ENCODE measurements at regions not wholly inside any gene's neighbourhood (a gene's known extent, or its start where the extent isn't known, plus 50 kb on each side); places are given as distances from the start of the nearest gene placed in this dataset.

DNA sequence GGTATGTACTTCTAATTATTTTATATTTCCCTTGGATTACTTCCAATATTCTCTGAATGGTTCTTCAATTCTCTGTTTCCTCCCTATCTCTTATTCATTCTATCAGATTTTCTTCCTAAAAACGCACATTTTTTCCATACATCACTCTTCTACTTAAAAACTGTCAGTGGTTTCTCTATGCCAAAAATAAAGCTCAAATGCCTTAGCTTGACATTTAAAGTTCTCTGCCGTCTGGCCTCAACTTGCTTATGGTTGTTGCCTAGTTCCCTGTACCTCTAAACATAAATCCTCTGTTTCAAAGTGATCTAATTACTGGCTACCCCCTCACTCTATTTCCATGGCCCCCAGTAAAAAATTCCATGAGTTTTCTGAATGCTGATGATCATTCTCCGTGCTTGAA lies 671.0 kb upstream of the ADGRL2 start:
- DNase-seq (ENCODE audit: low read depth, low spot score) (no peak), ATAC-seq (no peak)
- no peaks in the 10 kb centered on the region for H3K4me1 ChIP-seq (ENCODE audit: control insufficient read depth, insufficient read depth, low read length)
- POLR2A ChIA-PET: no interaction called here
- no peak overlapping the region for H3K4me3 ChIP-seq (ENCODE audit: low read depth in 2 of 2, low read length in 2 of 2)
- no peak for TF ChIP-seq SIN3A (IDR thresholded peaks at IDR 0.05; ENCODE audit: borderline replicate concordance, insufficient read depth, low read depth, low read length)
- no peak for TF ChIP-seq TCF7L2 (IDR thresholded peaks at IDR 0.05; ENCODE audit: low read depth, low read length)
- TF ChIP-seq POLR2AphosphoS5 (IDR thresholded peaks at IDR 0.05; ENCODE audit: low read depth, low read length): no peak
- CTCF ChIA-PET: no interaction called here
- no peaks in the 10 kb centered on the region for H3K27me3 ChIP-seq (ENCODE audit: control insufficient read depth, insufficient read depth, low read length)
- intact Hi-C loops (cut with micrococcal nuclease; ENCODE audit: unreplicated experiment): no loop called here
- H3K9me3 ChIP-seq (ENCODE audit: control insufficient read depth, insufficient read depth, low read depth, low read length): no peaks in the 10 kb centered on the region
- H3K27ac ChIP-seq (ENCODE audit: low read length): no peak overlapping the region
- BruUV-seq (replicated peaks): no TSS peak
- in situ Hi-C loops (cut with HindIII; ENCODE audit: low pct_unique_long_range_greater_than_20kb, low sequenced_read_pairs): no loop called here
- no peaks in the 10 kb centered on the region for H3K36me3 ChIP-seq (ENCODE audit: control insufficient read depth, insufficient read depth, low read length)

DNA sequence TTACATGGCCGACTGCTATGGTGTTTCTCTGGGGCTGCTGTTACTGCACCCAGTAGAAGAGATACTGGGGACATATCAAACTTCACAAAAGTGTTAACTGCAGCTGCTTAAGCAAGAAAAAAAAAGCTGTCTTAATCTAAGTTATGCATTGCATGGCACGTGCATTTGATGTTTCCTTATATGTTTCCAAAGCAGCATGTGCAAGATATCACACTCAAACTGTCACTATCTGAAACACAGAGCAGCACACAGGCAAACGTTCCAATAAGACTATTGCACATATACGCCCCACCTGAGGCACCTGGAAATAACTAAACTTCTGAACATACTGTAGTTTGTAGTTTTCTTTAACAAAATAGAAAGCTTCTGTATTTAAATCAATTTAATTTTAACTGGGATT lies 671.4 kb upstream of the ADGRL2 start:
- no peaks in the 10 kb centered on the region for H3K27me3 ChIP-seq (ENCODE audit: control insufficient read depth, insufficient read depth, low read length)
- no peaks in the 10 kb centered on the region for H3K9me3 ChIP-seq (ENCODE audit: control insufficient read depth, insufficient read depth, low read depth, low read length)
- no peaks in the 10 kb centered on the region for H3K36me3 ChIP-seq (ENCODE audit: control insufficient read depth, insufficient read depth, low read length)
- intact Hi-C loops (cut with micrococcal nuclease; ENCODE audit: unreplicated experiment): no loop called here
- CTCF ChIA-PET: no interaction called here
- H3K4me1 ChIP-seq (ENCODE audit: control insufficient read depth, insufficient read depth, low read length): no peaks in the 10 kb centered on the region
- no TSS peak for BruUV-seq (replicated peaks)
- ATAC-seq (no peak), DNase-seq (ENCODE audit: low read depth, low spot score) (no peak)
- TF ChIP-seq SIN3A (IDR thresholded peaks at IDR 0.05; ENCODE audit: borderline replicate concordance, insufficient read depth, low read depth, low read length) (no peak), POLR2AphosphoS5 (IDR thresholded peaks at IDR 0.05; ENCODE audit: low read depth, low read length) (no peak), TCF7L2 (IDR thresholded peaks at IDR 0.05; ENCODE audit: low read depth, low read length) (no peak)
- TF ChIP-seq, protein P1, sequence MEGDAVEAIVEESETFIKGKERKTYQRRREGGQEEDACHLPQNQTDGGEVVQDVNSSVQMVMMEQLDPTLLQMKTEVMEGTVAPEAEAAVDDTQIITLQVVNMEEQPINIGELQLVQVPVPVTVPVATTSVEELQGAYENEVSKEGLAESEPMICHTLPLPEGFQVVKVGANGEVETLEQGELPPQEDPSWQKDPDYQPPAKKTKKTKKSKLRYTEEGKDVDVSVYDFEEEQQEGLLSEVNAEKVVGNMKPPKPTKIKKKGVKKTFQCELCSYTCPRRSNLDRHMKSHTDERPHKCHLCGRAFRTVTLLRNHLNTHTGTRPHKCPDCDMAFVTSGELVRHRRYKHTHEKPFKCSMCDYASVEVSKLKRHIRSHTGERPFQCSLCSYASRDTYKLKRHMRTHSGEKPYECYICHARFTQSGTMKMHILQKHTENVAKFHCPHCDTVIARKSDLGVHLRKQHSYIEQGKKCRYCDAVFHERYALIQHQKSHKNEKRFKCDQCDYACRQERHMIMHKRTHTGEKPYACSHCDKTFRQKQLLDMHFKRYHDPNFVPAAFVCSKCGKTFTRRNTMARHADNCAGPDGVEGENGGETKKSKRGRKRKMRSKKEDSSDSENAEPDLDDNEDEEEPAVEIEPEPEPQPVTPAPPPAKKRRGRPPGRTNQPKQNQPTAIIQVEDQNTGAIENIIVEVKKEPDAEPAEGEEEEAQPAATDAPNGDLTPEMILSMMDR (IDR thresholded peaks at IDR 0.05): no peak
- TF ChIP-seq, protein P2, sequence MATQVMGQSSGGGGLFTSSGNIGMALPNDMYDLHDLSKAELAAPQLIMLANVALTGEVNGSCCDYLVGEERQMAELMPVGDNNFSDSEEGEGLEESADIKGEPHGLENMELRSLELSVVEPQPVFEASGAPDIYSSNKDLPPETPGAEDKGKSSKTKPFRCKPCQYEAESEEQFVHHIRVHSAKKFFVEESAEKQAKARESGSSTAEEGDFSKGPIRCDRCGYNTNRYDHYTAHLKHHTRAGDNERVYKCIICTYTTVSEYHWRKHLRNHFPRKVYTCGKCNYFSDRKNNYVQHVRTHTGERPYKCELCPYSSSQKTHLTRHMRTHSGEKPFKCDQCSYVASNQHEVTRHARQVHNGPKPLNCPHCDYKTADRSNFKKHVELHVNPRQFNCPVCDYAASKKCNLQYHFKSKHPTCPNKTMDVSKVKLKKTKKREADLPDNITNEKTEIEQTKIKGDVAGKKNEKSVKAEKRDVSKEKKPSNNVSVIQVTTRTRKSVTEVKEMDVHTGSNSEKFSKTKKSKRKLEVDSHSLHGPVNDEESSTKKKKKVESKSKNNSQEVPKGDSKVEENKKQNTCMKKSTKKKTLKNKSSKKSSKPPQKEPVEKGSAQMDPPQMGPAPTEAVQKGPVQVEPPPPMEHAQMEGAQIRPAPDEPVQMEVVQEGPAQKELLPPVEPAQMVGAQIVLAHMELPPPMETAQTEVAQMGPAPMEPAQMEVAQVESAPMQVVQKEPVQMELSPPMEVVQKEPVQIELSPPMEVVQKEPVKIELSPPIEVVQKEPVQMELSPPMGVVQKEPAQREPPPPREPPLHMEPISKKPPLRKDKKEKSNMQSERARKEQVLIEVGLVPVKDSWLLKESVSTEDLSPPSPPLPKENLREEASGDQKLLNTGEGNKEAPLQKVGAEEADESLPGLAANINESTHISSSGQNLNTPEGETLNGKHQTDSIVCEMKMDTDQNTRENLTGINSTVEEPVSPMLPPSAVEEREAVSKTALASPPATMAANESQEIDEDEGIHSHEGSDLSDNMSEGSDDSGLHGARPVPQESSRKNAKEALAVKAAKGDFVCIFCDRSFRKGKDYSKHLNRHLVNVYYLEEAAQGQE (IDR thresholded peaks at IDR 0.05; ENCODE audit: insufficient read depth in 1 of 2, low read depth in 2 of 2, low read length in 1 of 2): no peak
- POLR2A ChIA-PET: no interaction called here
- in situ Hi-C loops (cut with HindIII; ENCODE audit: low pct_unique_long_range_greater_than_20kb, low sequenced_read_pairs): no loop called here
- H3K4me3 ChIP-seq (ENCODE audit: low read depth in 2 of 2, low read length in 2 of 2): no peak overlapping the region
- H3K27ac ChIP-seq (ENCODE audit: low read length): no peak overlapping the region

DNA sequence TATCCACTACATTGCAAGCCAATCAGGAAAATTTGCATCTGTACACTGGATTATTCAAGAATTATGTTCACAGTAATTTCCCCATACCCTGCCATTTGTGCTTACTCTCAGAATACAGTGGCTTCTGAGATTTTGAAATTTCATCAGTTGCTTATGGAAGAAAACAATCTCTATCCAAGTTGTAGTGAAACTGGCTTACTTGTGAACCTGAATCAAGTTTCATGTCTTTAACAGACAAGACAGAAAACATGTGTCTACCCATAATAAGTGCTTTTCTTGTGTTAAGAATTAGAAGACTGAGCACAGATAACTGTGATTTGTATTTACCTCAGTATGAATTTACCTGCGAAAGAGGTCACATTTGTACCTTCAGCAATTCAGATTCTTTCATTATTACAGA lies 672.7 kb upstream of the ADGRL2 start:
- Histone ChIP-seq H3K36me3 (ENCODE audit: control insufficient read depth, insufficient read depth, low read length) (no peaks in the 10 kb centered on the region), H3K9me3 (ENCODE audit: control insufficient read depth, insufficient read depth, low read depth, low read length) (no peaks in the 10 kb centered on the region), H3K4me1 (ENCODE audit: control insufficient read depth, insufficient read depth, low read length) (no peaks in the 10 kb centered on the region), H3K27me3 (ENCODE audit: control insufficient read depth, insufficient read depth, low read length) (no peaks in the 10 kb centered on the region), H3K4me3 (ENCODE audit: low read depth in 2 of 2, low read length in 2 of 2) (no peak overlapping the region), H3K27ac (ENCODE audit: low read length) (no peak overlapping the region)
- POLR2A ChIA-PET: no interaction called here
- ATAC-seq (no peak), DNase-seq (ENCODE audit: low read depth, low spot score) (no peak)
- CTCF ChIA-PET: no interaction called here
- no peak for TF ChIP-seq SIN3A (IDR thresholded peaks at IDR 0.05; ENCODE audit: borderline replicate concordance, insufficient read depth, low read depth, low read length)
- no peak for TF ChIP-seq TCF7L2 (IDR thresholded peaks at IDR 0.05; ENCODE audit: low read depth, low read length)
- no peak for TF ChIP-seq POLR2AphosphoS5 (IDR thresholded peaks at IDR 0.05; ENCODE audit: low read depth, low read length)
- TF ChIP-seq, protein P1 (IDR thresholded peaks at IDR 0.05): no peak
- TF ChIP-seq, protein P2 (IDR thresholded peaks at IDR 0.05; ENCODE audit: insufficient read depth in 1 of 2, low read depth in 2 of 2, low read length in 1 of 2): no peak
- BruUV-seq (replicated peaks): no TSS peak
- in situ Hi-C loops (cut with HindIII; ENCODE audit: low pct_unique_long_range_greater_than_20kb, low sequenced_read_pairs) (no loop called here), intact Hi-C loops (cut with micrococcal nuclease; ENCODE audit: unreplicated experiment) (no loop called here)

Measured in Panc1 (cell line).